A673 (cell line): ENCODE measurements at regions not wholly inside any gene's neighbourhood (a gene's known extent, or its start where the extent isn't known, plus 50 kb on each side); places are given as distances from the start of the nearest gene placed in this dataset.

Source experiments
- BruUV-seq: library from RNA; stranded (reverse); fragments of 400-500 nt; replicated peaks from 2 replicates; lab custom pipeline; 2021; lab: Mats Ljungman, UMichigan
- CTCF ChIA-PET: fragments of 300-600 bp; sonication (Branson Sonifier 250); formaldehyde crosslinking; loops from one replicate; lab custom pipeline; 2022; ENCODE audit warnings: antibody characterized with exemption; lab: Charles Lee
- POLR2A ChIA-PET: fragments of 300-600 bp; sonication (Branson Sonifier 250); formaldehyde crosslinking; loops from one replicate; lab custom pipeline; 2022; ENCODE audit warnings: antibody characterized with exemption; ENCODE audit not compliant: low non-redundant PET; lab: Charles Lee
- DNase-seq: peaks from one replicate; pipeline ENCODE4 v3.0.0-alpha.2; 2015; ENCODE audit warnings: low spot score
- H3K27ac ChIP-seq: fragments of 200-600 bp; sonication (generic); 2 replicates; pipeline ENCODE4 v1.5.1; 2016; ENCODE audit warnings: mixed run types, low read depth, mild to moderate bottlenecking, mixed read lengths, antibody characterized with exemption, low read length; ENCODE audit not compliant: poor library complexity, severe bottlenecking
- H3K27me3 ChIP-seq: fragments of 200-600 bp; sonication (generic); replicated peaks from 2 replicates; pipeline ENCODE4 v1.6.1; 2017; ENCODE audit warnings: mixed run types, low read depth, mild to moderate bottlenecking, mixed read lengths, antibody characterized with exemption, low read length; ENCODE audit not compliant: insufficient read depth, poor library complexity
- H3K36me3 ChIP-seq: fragments of 200-600 bp; sonication (generic); 2 replicates; pipeline ENCODE4 v1.6.1; 2016; ENCODE audit warnings: mixed run types, mild to moderate bottlenecking, mixed read lengths, antibody characterized with exemption, low read length; ENCODE audit not compliant: insufficient read depth, poor library complexity, severe bottlenecking
- H3K4me1 ChIP-seq: fragments of 200-600 bp; sonication (generic); 2 replicates; pipeline ENCODE4 v1.6.1; 2017; ENCODE audit warnings: mixed run types, mild to moderate bottlenecking, mixed read lengths, antibody characterized with exemption, low read length; ENCODE audit not compliant: insufficient read depth, poor library complexity, severe bottlenecking
- H3K4me3 ChIP-seq: fragments of 200-600 bp; sonication (generic); 2 replicates; pipeline ENCODE4 v1.5.1; 2016; ENCODE audit warnings: low read depth, mixed run types, mild to moderate bottlenecking, mixed read lengths, low read length; ENCODE audit not compliant: poor library complexity, severe bottlenecking
- H3K9me3 ChIP-seq: fragments of 200-600 bp; sonication (generic); 2 replicates; pipeline ENCODE4 v1.6.1; 2016; ENCODE audit warnings: mixed run types, low read depth, mild to moderate bottlenecking, mixed read lengths, antibody characterized with exemption, low read length; ENCODE audit not compliant: poor library complexity, severe bottlenecking
- EZH2 ChIP-seq: fragments of 200-600 bp; sonication (generic); IDR thresholded peaks from 2 replicates; pipeline ENCODE4 v1.6.1; 2017; ENCODE audit warnings: borderline replicate concordance, low read depth, mild to moderate bottlenecking, mixed read lengths, antibody characterized with exemption, low read length; ENCODE audit not compliant: poor library complexity, severe bottlenecking
- intact Hi-C: fragments of 100-400 bp; cut with micrococcal nuclease; formaldehyde crosslinking; loops from one replicate; pipeline ENCODE4 v1.10.0; 2022; ENCODE audit not compliant: unreplicated experiment
- TF ChIP-seq, protein P1 (sequence below): fragments of 300-800, 200-600 bp; sonication (generic); conservative IDR thresholded peaks from 2 replicates; pipeline ENCODE4 v1.5.1; 2017; ENCODE audit warnings: low read depth, mild to moderate bottlenecking, antibody characterized with exemption, low read length, moderate library complexity, mixed read lengths

- ChIA-PET POLR2A (no interaction called here), CTCF (no interaction called here)
- no peak for DNase-seq
- Histone ChIP-seq H3K4me1 (no peaks in the 10 kb centered on the region), H3K27me3 (no peaks in the 10 kb centered on the region), H3K36me3 (no peaks in the 10 kb centered on the region), H3K27ac (no peak overlapping the region), H3K9me3 (no peaks in the 10 kb centered on the region), H3K4me3 (no peak overlapping the region)
- TF ChIP-seq EZH2 = no peak
- TF ChIP-seq, protein P1, sequence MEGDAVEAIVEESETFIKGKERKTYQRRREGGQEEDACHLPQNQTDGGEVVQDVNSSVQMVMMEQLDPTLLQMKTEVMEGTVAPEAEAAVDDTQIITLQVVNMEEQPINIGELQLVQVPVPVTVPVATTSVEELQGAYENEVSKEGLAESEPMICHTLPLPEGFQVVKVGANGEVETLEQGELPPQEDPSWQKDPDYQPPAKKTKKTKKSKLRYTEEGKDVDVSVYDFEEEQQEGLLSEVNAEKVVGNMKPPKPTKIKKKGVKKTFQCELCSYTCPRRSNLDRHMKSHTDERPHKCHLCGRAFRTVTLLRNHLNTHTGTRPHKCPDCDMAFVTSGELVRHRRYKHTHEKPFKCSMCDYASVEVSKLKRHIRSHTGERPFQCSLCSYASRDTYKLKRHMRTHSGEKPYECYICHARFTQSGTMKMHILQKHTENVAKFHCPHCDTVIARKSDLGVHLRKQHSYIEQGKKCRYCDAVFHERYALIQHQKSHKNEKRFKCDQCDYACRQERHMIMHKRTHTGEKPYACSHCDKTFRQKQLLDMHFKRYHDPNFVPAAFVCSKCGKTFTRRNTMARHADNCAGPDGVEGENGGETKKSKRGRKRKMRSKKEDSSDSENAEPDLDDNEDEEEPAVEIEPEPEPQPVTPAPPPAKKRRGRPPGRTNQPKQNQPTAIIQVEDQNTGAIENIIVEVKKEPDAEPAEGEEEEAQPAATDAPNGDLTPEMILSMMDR = no peak
- BruUV-seq = no TSS peak
- intact Hi-C loops = no loop called here
Observed at GRCh38 chr5:92494508-92494907, 1086.5 kb downstream of the NR2F1-AS1 start.

DNA sequence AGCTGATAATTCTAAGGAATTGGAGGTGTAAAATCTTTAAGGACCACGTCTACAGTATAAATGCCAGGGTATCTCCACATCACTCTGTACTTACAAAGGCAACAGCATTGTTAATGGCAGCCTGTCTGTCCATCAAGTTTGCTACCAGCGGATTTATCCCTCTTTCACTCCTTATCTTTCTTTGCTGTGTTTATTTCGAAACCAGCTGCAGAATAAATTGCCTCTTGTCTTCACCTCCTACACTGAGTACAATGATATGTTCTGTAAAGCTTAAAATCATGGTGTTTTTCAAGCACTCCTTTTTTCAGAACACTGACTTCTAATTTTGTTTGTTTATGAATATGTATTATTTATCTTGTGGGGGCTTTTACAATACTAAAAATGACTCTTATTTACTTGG lies 1088.1 kb downstream of the NR2F1-AS1 start:
- H3K4me3 ChIP-seq = no peak overlapping the region
- no peak for DNase-seq
- H3K27me3 ChIP-seq = no peaks in the 10 kb centered on the region
- H3K27ac ChIP-seq = no peak overlapping the region
- ChIA-PET CTCF (no interaction called here), POLR2A (no interaction called here)
- no peaks in the 10 kb centered on the region for H3K4me1 ChIP-seq
- no peak for TF ChIP-seq EZH2
- TF ChIP-seq, protein P1 = no peak
- H3K36me3 ChIP-seq = no peaks in the 10 kb centered on the region
- H3K9me3 ChIP-seq = no peaks in the 10 kb centered on the region
- BruUV-seq = no TSS peak
- intact Hi-C loops = no loop called here

DNA sequence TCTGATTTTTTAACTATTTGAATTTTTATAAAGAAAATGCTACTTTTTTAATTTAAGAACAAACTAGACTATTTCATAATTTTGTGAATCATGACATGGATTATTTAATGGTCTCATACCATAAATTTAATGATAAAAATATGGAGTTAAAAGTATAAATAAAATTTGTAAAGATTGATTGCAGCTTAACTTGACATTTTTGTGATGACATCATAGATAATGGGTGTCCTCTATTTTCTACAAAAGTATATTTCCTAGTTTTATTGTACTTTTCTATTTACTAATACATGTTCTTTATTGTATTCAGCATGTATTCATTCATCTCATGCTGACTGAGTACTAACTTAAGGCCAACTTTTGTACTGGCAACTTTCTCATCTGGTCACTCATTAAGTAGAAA lies 1096.5 kb downstream of the NR2F1-AS1 start:
- TF ChIP-seq, protein P1 = no peak
- TF ChIP-seq EZH2 = no peak
- no TSS peak for BruUV-seq
- DNase-seq = no peak
- no peak overlapping the region for H3K27ac ChIP-seq
- ChIA-PET POLR2A (no interaction called here), CTCF (no interaction called here)
- H3K27me3 ChIP-seq = no peaks in the 10 kb centered on the region
- no peaks in the 10 kb centered on the region for H3K9me3 ChIP-seq
- no peaks in the 10 kb centered on the region for H3K36me3 ChIP-seq
- intact Hi-C loops = no loop called here
- H3K4me3 ChIP-seq = no peak overlapping the region
- H3K4me1 ChIP-seq = no peaks in the 10 kb centered on the region
